Mesendoderm (in vitro differentiated cells): ENCODE measurements at regions not wholly inside any gene's neighbourhood (a gene's known extent, or its start where the extent isn't known, plus 50 kb on each side); places are given as distances from the start of the nearest gene placed in this dataset.

Experiments used
- DNase-seq: peaks from one replicate; pipeline ENCODE4 v3.0.0; 2013
- H2AK5ac ChIP-seq: 2 replicates; pipeline ENCODE4 v1.6.1; 2013; ENCODE audit warnings: low read length, inconsistent platforms
- H2BK120ac ChIP-seq: 2 replicates; pipeline ENCODE4 v1.6.1; 2013; ENCODE audit warnings: low read depth, mild to moderate bottlenecking, low read length, moderate library complexity, mixed read lengths
- H2BK15ac ChIP-seq: replicated peaks from 2 replicates; pipeline ENCODE4 v1.6.1; 2013; ENCODE audit warnings: low read depth, mild to moderate bottlenecking, moderate library complexity
- H2BK5ac ChIP-seq: 2 replicates; pipeline ENCODE4 v1.6.1; 2013; ENCODE audit warnings: low read length, inconsistent platforms
- H3K18ac ChIP-seq: 2 replicates; pipeline ENCODE4 v1.6.1; 2013; ENCODE audit warnings: mild to moderate bottlenecking, low read length, mixed read lengths
- H3K23ac ChIP-seq: one replicate; pipeline ENCODE4 v1.6.1; 2013; ENCODE audit warnings: low read length
- H3K27ac ChIP-seq: 2 replicates; pipeline ENCODE4 v1.5.1; 2013; ENCODE audit warnings: low read depth, mild to moderate bottlenecking, inconsistent platforms, low read length, moderate library complexity
- H3K27me3 ChIP-seq: 2 replicates; pipeline ENCODE4 v1.6.1; 2013; ENCODE audit warnings: low read length, control low read depth, mild to moderate bottlenecking, inconsistent platforms; ENCODE audit not compliant: insufficient read depth, poor library complexity
- H3K36me3 ChIP-seq: 2 replicates; pipeline ENCODE4 v1.6.1; 2013; ENCODE audit warnings: low read length, inconsistent platforms; ENCODE audit not compliant: control insufficient read depth, insufficient read depth
- H3K4ac ChIP-seq: one replicate; pipeline ENCODE4 v1.6.1; 2013; ENCODE audit warnings: low read depth, mild to moderate bottlenecking, low read length, moderate library complexity
- H3K4me1 ChIP-seq: 2 replicates; pipeline ENCODE4 v1.6.1; 2013; ENCODE audit warnings: low read depth, low read length, inconsistent platforms; ENCODE audit not compliant: control insufficient read depth
- H3K4me2 ChIP-seq: 2 replicates; pipeline ENCODE4 v1.6.1; 2013; ENCODE audit warnings: low read length
- H3K4me3 ChIP-seq: 2 replicates; pipeline ENCODE4 v1.5.1; 2013; ENCODE audit warnings: mild to moderate bottlenecking, low read length
- H3K56ac ChIP-seq: one replicate; pipeline ENCODE4 v1.6.1; 2013; ENCODE audit warnings: low read length
- H3K79me1 ChIP-seq: 2 replicates; pipeline ENCODE4 v1.6.1; 2013; ENCODE audit warnings: low read length, inconsistent platforms
- H3K79me2 ChIP-seq: 2 replicates; pipeline ENCODE4 v1.6.1; 2013; ENCODE audit warnings: mild to moderate bottlenecking, low read length; ENCODE audit not compliant: control insufficient read depth, insufficient read depth
- H3K9ac ChIP-seq: 2 replicates; pipeline ENCODE4 v1.6.1; 2013; ENCODE audit warnings: low read length, inconsistent platforms
- H4K5ac ChIP-seq: one replicate; pipeline ENCODE4 v1.6.1; 2013; ENCODE audit warnings: low read length
- H4K8ac ChIP-seq: one replicate; pipeline ENCODE4 v1.6.1; 2013; ENCODE audit warnings: low read depth, mild to moderate bottlenecking, control low read depth, low read length, moderate library complexity
- WGBS: extraction: QIAGEN DNeasy Blood & Tissue Kit; methylation state at CpG from one replicate; pipeline ENCODE4 v1.1.7; 2013; ENCODE audit warnings: low lambda C conversion rate, missing lambda C conversion rate; ENCODE audit not compliant: insufficient coverage; ENCODE audit errors: extremely low coverage; 5-methylcytosine and 5-hydroxymethylcytosine counted together

GRCh38 chr1:221469476-221469875, 272.4 kb downstream of the DUSP10 start:
- WGBS = no CpG with 5 or more reads among the region's 3 CpGs

GRCh38 chr1:221470000-221470698, 271.7 kb downstream of the DUSP10 start:
- no peak overlapping the region for H3K4me2 ChIP-seq
- no peak overlapping the region for H3K4ac ChIP-seq
- H2BK120ac ChIP-seq = no peak overlapping the region
- H2BK15ac ChIP-seq = no peak overlapping the region
- H3K23ac ChIP-seq = no peak overlapping the region
- no peak overlapping the region for H4K5ac ChIP-seq
- peak overlapping the region; percentile 51 for H3K18ac ChIP-seq
- peak overlapping the region; percentile 28 for H4K8ac ChIP-seq
- no peak overlapping the region for H2BK5ac ChIP-seq
- no peak overlapping the region for H3K27ac ChIP-seq
- no peaks in the 10 kb centered on the region for H3K4me1 ChIP-seq
- no peaks in the 10 kb centered on the region for H3K79me1 ChIP-seq
- H3K27me3 ChIP-seq = no peaks in the 10 kb centered on the region
- no peaks in the 10 kb centered on the region for H3K79me2 ChIP-seq
- no peak overlapping the region for H3K56ac ChIP-seq
- no peaks in the 10 kb centered on the region for H3K36me3 ChIP-seq
- H2AK5ac ChIP-seq = no peak overlapping the region
- peak; percentile 28 for DNase-seq
- no CpG with 5 or more reads among the region's 6 CpGs for WGBS
- H3K4me3 ChIP-seq = no peak overlapping the region
- H3K9ac ChIP-seq = no peak overlapping the region

More at GRCh38 chr1:221469476-221469875, 272.4 kb downstream of the DUSP10 start:
- Histone ChIP-seq H3K4me3 (no peak overlapping the region), H3K4me1 (no peaks in the 10 kb centered on the region), H2BK15ac (no peak overlapping the region), H3K79me1 (no peaks in the 10 kb centered on the region), H3K56ac (no peak overlapping the region), H2BK5ac (no peak overlapping the region), H3K23ac (no peak overlapping the region), H3K36me3 (no peaks in the 10 kb centered on the region), H3K4ac (no peak overlapping the region), H3K79me2 (no peaks in the 10 kb centered on the region), H3K27me3 (no peaks in the 10 kb centered on the region), H3K9ac (no peak overlapping the region), H2AK5ac (no peak overlapping the region), H3K4me2 (no peak overlapping the region), H3K27ac (no peak overlapping the region), H4K5ac (no peak overlapping the region), H2BK120ac (no peak overlapping the region), H4K8ac (no peak overlapping the region), H3K18ac (no peak overlapping the region)
- DNase-seq = no peak

- Histone ChIP-seq H4K8ac (no peak overlapping the region), H2BK5ac (no peak overlapping the region), H3K18ac (no peak overlapping the region), H3K4me1 (no peaks in the 10 kb centered on the region), H2AK5ac (no peak overlapping the region), H4K5ac (no peak overlapping the region), H3K9ac (no peak overlapping the region), H3K56ac (no peak overlapping the region), H2BK120ac (no peak overlapping the region), H3K79me1 (no peaks in the 10 kb centered on the region), H3K27ac (no peak overlapping the region), H3K79me2 (no peaks in the 10 kb centered on the region), H3K4me3 (no peak overlapping the region), H3K27me3 (no peaks in the 10 kb centered on the region), H3K23ac (no peak overlapping the region), H3K36me3 (no peaks in the 10 kb centered on the region), H3K4ac (no peak overlapping the region), H3K4me2 (no peak overlapping the region), H2BK15ac (no peak overlapping the region)
- no CpG with 5 or more reads among the region's 8 CpGs for WGBS
- no peak for DNase-seq
Measured at GRCh38 chr1:221473411-221473810, 268.5 kb downstream of the DUSP10 start.

- no peaks in the 10 kb centered on the region for H3K4me1 ChIP-seq
- H3K23ac ChIP-seq = no peak overlapping the region
- H2BK15ac ChIP-seq = peak overlapping the region; percentile 67
- DNase-seq = no peak
- no peak overlapping the region for H3K4ac ChIP-seq
- H3K36me3 ChIP-seq = no peaks in the 10 kb centered on the region
- H3K4me3 ChIP-seq = no peak overlapping the region
- no peak overlapping the region for H4K8ac ChIP-seq
- WGBS = no CpG with 5 or more reads among the region's 3 CpGs
- no peak overlapping the region for H3K4me2 ChIP-seq
- no peak overlapping the region for H3K27ac ChIP-seq
- no peaks in the 10 kb centered on the region for H3K79me2 ChIP-seq
- no peaks in the 10 kb centered on the region for H3K27me3 ChIP-seq
- H3K9ac ChIP-seq = no peak overlapping the region
- no peaks in the 10 kb centered on the region for H3K79me1 ChIP-seq
- H3K56ac ChIP-seq = no peak overlapping the region
- H2AK5ac ChIP-seq = no peak overlapping the region
- no peak overlapping the region for H2BK120ac ChIP-seq
- no peak overlapping the region for H3K18ac ChIP-seq
- H4K5ac ChIP-seq = no peak overlapping the region
- H2BK5ac ChIP-seq = no peak overlapping the region
Measured at GRCh38 chr1:221477252-221477651, 264.6 kb downstream of the DUSP10 start.

- H3K4me2 ChIP-seq = no peak overlapping the region
- no peak overlapping the region for H3K4me3 ChIP-seq
- no peaks in the 10 kb centered on the region for H3K27me3 ChIP-seq
- no peak overlapping the region for H2BK5ac ChIP-seq
- no peak overlapping the region for H2BK15ac ChIP-seq
- no peaks in the 10 kb centered on the region for H3K79me1 ChIP-seq
- H3K27ac ChIP-seq = no peak overlapping the region
- no peak overlapping the region for H3K18ac ChIP-seq
- no peaks in the 10 kb centered on the region for H3K36me3 ChIP-seq
- no peaks in the 10 kb centered on the region for H3K4me1 ChIP-seq
- no peak overlapping the region for H3K9ac ChIP-seq
- no peak overlapping the region for H4K5ac ChIP-seq
- WGBS = no CpG with 5 or more reads among the region's 8 CpGs
- peak; percentile 79 for DNase-seq
- no peak overlapping the region for H4K8ac ChIP-seq
- no peak overlapping the region for H3K23ac ChIP-seq
- no peak overlapping the region for H2AK5ac ChIP-seq
- no peaks in the 10 kb centered on the region for H3K79me2 ChIP-seq
- no peak overlapping the region for H2BK120ac ChIP-seq
- no peak overlapping the region for H3K4ac ChIP-seq
- no peak overlapping the region for H3K56ac ChIP-seq
Measured at GRCh38 chr1:221478050-221478949, 263.6 kb downstream of the DUSP10 start.
